Suprapubic skin (tissue), 3 donors: ENCODE measurements at regions not wholly inside any gene's neighbourhood (a gene's known extent, or its start where the extent isn't known, plus 50 kb on each side); places are given as distances from the start of the nearest gene placed in this dataset.

Experiments used
- CTCF ChIP-seq, 2 donors: fragments of 200-600 bp in 1 of 2; fragments of 450-650 bp in 1 of 2; sonication (generic) in 1 of 2; IDR thresholded peaks; one replicate each; pipeline ENCODE4 v1.5.1; 2016 to 2019; ENCODE audit warnings: antibody characterized with exemption in 2 of 2, mild to moderate bottlenecking in 1 of 2, moderate library complexity in 1 of 2
- POLR2A ChIP-seq, 2 donors: fragments of 450-650 bp; IDR thresholded peaks; one replicate each; pipeline ENCODE4 v1.6.1; 2017; ENCODE audit warnings: antibody characterized with exemption in 2 of 2, mild to moderate bottlenecking in 2 of 2, moderate library complexity in 2 of 2

- TF ChIP-seq CTCF (IDR thresholded peaks at IDR 0.05) (no peak), POLR2A (IDR thresholded peaks at IDR 0.05) (no peak)
Observed at GRCh38 chr3:78283994-78284393, 1244.1 kb downstream of the ROBO2 start.
